Adipocyte (in vitro differentiated cells): ENCODE measurements at regions not wholly inside any gene's neighbourhood (a gene's known extent, or its start where the extent isn't known, plus 50 kb on each side); places are given as distances from the start of the nearest gene placed in this dataset.

Experiments
- DNase-seq: peaks from one replicate; pipeline ENCODE4 v3.0.0-alpha.2; 2015; ENCODE audit warnings: low read depth
- H3K27me3 ChIP-seq: replicated peaks from 2 replicates; pipeline ENCODE4 v1.7.0; 2013; ENCODE audit warnings: mild to moderate bottlenecking, low read length, moderate library complexity; ENCODE audit not compliant: control insufficient read depth, insufficient read depth
- H3K36me3 ChIP-seq: 2 replicates; pipeline ENCODE4 v1.7.0; 2013; ENCODE audit warnings: low read length, mild to moderate bottlenecking, moderate library complexity; ENCODE audit not compliant: control insufficient read depth, insufficient read depth, severe bottlenecking
- H3K4me1 ChIP-seq: 2 replicates; pipeline ENCODE4 v1.7.0; 2013; ENCODE audit warnings: mild to moderate bottlenecking, low read length, moderate library complexity; ENCODE audit not compliant: control insufficient read depth, insufficient read depth
- H3K4me3 ChIP-seq: 2 replicates; pipeline ENCODE4 v1.7.0; 2013; ENCODE audit warnings: mild to moderate bottlenecking, low read length, moderate library complexity
- H3K9ac ChIP-seq: 2 replicates; pipeline ENCODE4 v1.7.0; 2013; ENCODE audit warnings: mild to moderate bottlenecking, low read length, moderate library complexity
- H3K9me3 ChIP-seq: 2 replicates; pipeline ENCODE4 v1.7.0; 2013; ENCODE audit warnings: mild to moderate bottlenecking, low read length, moderate library complexity; ENCODE audit not compliant: control insufficient read depth

- no peaks in the 10 kb centered on the region for H3K36me3 ChIP-seq
- H3K9me3 ChIP-seq, result peaks cover 7% of the 10 kb centered on the region
- H3K4me3 ChIP-seq, result no peak overlapping the region
- no peaks in the 10 kb centered on the region for H3K4me1 ChIP-seq
- peaks cover 4% of the 10 kb centered on the region for H3K27me3 ChIP-seq
- H3K9ac ChIP-seq, result no peak overlapping the region
- no peak for DNase-seq
Observed at GRCh38 chr12:130236446-130236845, 74.2 kb downstream of the FZD10 start.

GRCh38 chr12:130240831-130241590 lies 78.7 kb downstream of the FZD10 start:
- H3K36me3 ChIP-seq, result no peaks in the 10 kb centered on the region
- peaks cover 4% of the 10 kb centered on the region for H3K27me3 ChIP-seq
- no peak overlapping the region for H3K4me3 ChIP-seq
- no peaks in the 10 kb centered on the region for H3K9me3 ChIP-seq
- DNase-seq, result no peak
- H3K9ac ChIP-seq, result no peak overlapping the region
- H3K4me1 ChIP-seq, result no peaks in the 10 kb centered on the region

GRCh38 chr12:130242506-130242905 lies 80.2 kb downstream of the FZD10 start:
- H3K4me1 ChIP-seq, result no peaks in the 10 kb centered on the region
- H3K9me3 ChIP-seq, result no peaks in the 10 kb centered on the region
- no peak overlapping the region for H3K9ac ChIP-seq
- no peak for DNase-seq
- no peaks in the 10 kb centered on the region for H3K27me3 ChIP-seq
- H3K4me3 ChIP-seq, result no peak overlapping the region
- H3K36me3 ChIP-seq, result no peaks in the 10 kb centered on the region

- H3K4me3 ChIP-seq, result no peak overlapping the region
- no peak overlapping the region for H3K9ac ChIP-seq
- no peak for DNase-seq
- H3K9me3 ChIP-seq, result no peaks in the 10 kb centered on the region
- no peaks in the 10 kb centered on the region for H3K27me3 ChIP-seq
- no peaks in the 10 kb centered on the region for H3K4me1 ChIP-seq
- H3K36me3 ChIP-seq, result no peaks in the 10 kb centered on the region
Observed at GRCh38 chr12:130245251-130245650, 83.0 kb downstream of the FZD10 start.

GRCh38 chr12:130246560-130246959 lies 84.3 kb downstream of the FZD10 start:
- Histone ChIP-seq H3K9me3 (no peaks in the 10 kb centered on the region), H3K36me3 (no peaks in the 10 kb centered on the region), H3K27me3 (no peaks in the 10 kb centered on the region), H3K4me3 (no peak overlapping the region), H3K4me1 (no peaks in the 10 kb centered on the region), H3K9ac (no peak overlapping the region)
- no peak for DNase-seq

GRCh38 chr12:130247634-130248237 lies 85.5 kb downstream of the FZD10 start:
- H3K36me3 ChIP-seq, result no peaks in the 10 kb centered on the region
- H3K4me1 ChIP-seq, result no peaks in the 10 kb centered on the region
- H3K4me3 ChIP-seq, result no peak overlapping the region
- H3K27me3 ChIP-seq, result no peaks in the 10 kb centered on the region
- no peak overlapping the region for H3K9ac ChIP-seq
- H3K9me3 ChIP-seq, result no peaks in the 10 kb centered on the region
- DNase-seq, result no peak

GRCh38 chr12:130249376-130249775 lies 87.1 kb downstream of the FZD10 start:
- no peaks in the 10 kb centered on the region for H3K27me3 ChIP-seq
- no peaks in the 10 kb centered on the region for H3K9me3 ChIP-seq
- H3K4me1 ChIP-seq, result no peaks in the 10 kb centered on the region
- DNase-seq, result no peak
- no peak overlapping the region for H3K9ac ChIP-seq
- H3K36me3 ChIP-seq, result no peaks in the 10 kb centered on the region
- no peak overlapping the region for H3K4me3 ChIP-seq

- Histone ChIP-seq H3K27me3 (no peaks in the 10 kb centered on the region), H3K9ac (no peak overlapping the region), H3K36me3 (no peaks in the 10 kb centered on the region), H3K4me3 (no peak overlapping the region), H3K4me1 (no peaks in the 10 kb centered on the region), H3K9me3 (no peaks in the 10 kb centered on the region)
- DNase-seq, result no peak
Observed at GRCh38 chr12:130251236-130251780, 86.4 kb upstream of the PIWIL1 start.

- Histone ChIP-seq H3K9me3 (no peaks in the 10 kb centered on the region), H3K4me1 (no peaks in the 10 kb centered on the region)
- DNase-seq, result no peak
Observed at GRCh38 chr12:130253866-130254265, 83.8 kb upstream of the PIWIL1 start.

GRCh38 chr12:130254461-130255276 lies 83.0 kb upstream of the PIWIL1 start:
- H3K9ac ChIP-seq, result no peak overlapping the region

More at GRCh38 chr12:130253866-130254265, 83.8 kb upstream of the PIWIL1 start:
- no peaks in the 10 kb centered on the region for H3K36me3 ChIP-seq
- no peaks in the 10 kb centered on the region for H3K27me3 ChIP-seq
- H3K4me3 ChIP-seq, result no peak overlapping the region
- H3K9ac ChIP-seq, result no peak overlapping the region

GRCh38 chr12:130258863-130259262 lies 78.8 kb upstream of the PIWIL1 start:
- no peak overlapping the region for H3K4me3 ChIP-seq
- no peak for DNase-seq
- H3K4me1 ChIP-seq, result no peaks in the 10 kb centered on the region
- no peak overlapping the region for H3K9ac ChIP-seq
- H3K36me3 ChIP-seq, result no peaks in the 10 kb centered on the region
- no peaks in the 10 kb centered on the region for H3K27me3 ChIP-seq
- H3K9me3 ChIP-seq, result no peaks in the 10 kb centered on the region

More at GRCh38 chr12:130254461-130255276, 83.0 kb upstream of the PIWIL1 start:
- no peaks in the 10 kb centered on the region for H3K36me3 ChIP-seq
- H3K27me3 ChIP-seq, result no peaks in the 10 kb centered on the region
- H3K4me1 ChIP-seq, result no peaks in the 10 kb centered on the region
- H3K9me3 ChIP-seq, result no peaks in the 10 kb centered on the region
- H3K4me3 ChIP-seq, result no peak overlapping the region
- no peak for DNase-seq
